ENCODE measurements at regions not wholly inside any gene's neighbourhood (a gene's known extent, or its start where the extent isn't known, plus 50 kb on each side); places are given as distances from the start of the nearest gene placed in this dataset.

DNA sequence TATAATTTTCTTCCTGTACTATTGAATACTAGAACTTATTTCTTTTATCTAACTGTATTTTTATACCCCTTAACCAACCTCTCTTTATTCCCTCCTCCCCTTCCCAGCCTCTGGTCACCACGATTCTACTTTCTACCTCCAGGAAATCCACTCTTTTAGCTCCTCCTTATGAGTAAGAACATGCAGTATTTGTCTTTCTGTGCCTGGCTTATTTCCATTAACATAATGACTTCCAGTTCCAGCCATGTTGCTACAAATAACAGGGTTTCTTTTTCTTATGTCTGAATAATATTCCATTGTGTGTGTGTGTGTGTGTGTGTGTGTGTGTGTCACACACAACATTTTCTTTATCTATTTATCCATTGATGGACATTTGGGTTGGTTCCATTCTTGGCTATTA is 152.3 kb upstream of the OLIG3 start:
- no peak overlapping the region for H3K4me3 ChIP-seq
- DNase-seq (no peak), ATAC-seq (ENCODE audit: low FRiP score in 2 of 2) (no peak)
- no peaks in the 10 kb centered on the region for H3K27me3 ChIP-seq
- H3K36me3 ChIP-seq, result no peaks in the 10 kb centered on the region
- H3K4me1 ChIP-seq, result peaks cover 0 to 5% (median 2%) of the 10 kb centered on the region in 4 donors
- TF ChIP-seq CTCF (IDR thresholded peaks at IDR 0.05) (no peak), POLR2A (IDR thresholded peaks at IDR 0.05) (no peak), POLR2AphosphoS5 (IDR thresholded peaks at IDR 0.05) (no peak), EP300 (IDR thresholded peaks at IDR 0.05) (no peak)
- WGBS, 2 donors, result 0% methylated on average over 1 of the region's 1 CpG; no CpG with 5 or more reads in 1 of the 2 donors
- no peaks in the 10 kb centered on the region for H3K9me3 ChIP-seq
- H3K27ac ChIP-seq, result no peak overlapping the region

DNA sequence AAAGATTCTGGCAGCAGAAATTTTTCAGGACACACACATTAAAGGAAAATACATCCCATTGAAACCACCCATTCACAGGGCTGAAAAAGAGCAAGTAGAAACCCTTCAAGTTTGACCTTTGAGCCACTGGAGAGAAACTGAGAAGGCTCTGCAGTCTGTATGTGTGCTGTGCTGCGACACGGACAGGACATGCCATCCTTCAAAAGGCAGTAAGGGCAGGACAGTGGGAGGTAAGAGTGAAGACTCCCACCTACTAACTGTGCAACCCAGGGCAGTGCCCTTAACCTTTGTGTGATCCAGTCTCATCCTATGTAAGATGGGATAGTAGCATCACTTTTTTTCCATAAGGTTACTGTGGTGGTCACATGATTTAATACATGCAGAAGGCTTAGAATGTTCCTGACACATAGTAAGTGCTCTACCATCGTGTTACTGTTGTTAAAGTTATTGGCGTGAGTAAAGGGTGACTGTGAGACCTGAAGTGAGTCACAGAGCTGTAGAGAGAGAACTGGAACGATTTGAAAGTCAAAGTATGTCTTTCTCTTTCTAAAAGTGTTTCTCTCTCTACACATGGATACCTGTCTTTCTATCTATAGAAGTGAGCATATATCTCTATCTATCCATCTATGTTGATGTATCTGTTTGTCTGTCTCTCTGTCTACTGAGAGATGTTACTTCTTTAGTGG is 153.7 kb upstream of the OLIG3 start:
- TF ChIP-seq POLR2A (IDR thresholded peaks at IDR 0.05), result no peak
- no peak for TF ChIP-seq POLR2AphosphoS5 (IDR thresholded peaks at IDR 0.05)
- TF ChIP-seq EP300 (IDR thresholded peaks at IDR 0.05), result no peak
- no peak for TF ChIP-seq CTCF (IDR thresholded peaks at IDR 0.05)
- no peak for ATAC-seq (ENCODE audit: low FRiP score in 2 of 2)

DNA sequence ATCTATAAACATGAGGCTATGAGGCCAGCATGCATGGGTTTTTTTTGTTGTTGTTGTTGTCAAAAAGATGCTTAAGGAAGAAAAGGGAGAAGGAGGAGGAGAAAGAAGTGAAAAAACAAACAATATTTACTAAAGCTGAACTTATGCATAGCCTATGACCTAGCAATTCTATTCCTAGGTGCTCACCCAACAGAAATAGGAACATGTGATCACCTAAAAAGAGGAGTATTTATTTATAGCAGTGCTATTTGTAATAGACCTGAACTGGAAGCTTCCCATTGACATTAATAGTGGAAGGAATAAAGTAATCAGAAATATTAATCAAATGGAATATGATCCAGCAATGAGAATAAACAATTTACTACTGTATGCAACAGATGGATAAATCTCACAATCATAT is 156.5 kb upstream of the OLIG3 start:
- Histone ChIP-seq H3K27ac (no peak overlapping the region), H3K36me3 (no peaks in the 10 kb centered on the region), H3K9me3 (peaks cover 4 to 31% (median 27%) of the 10 kb centered on the region in 4 donors), H3K27me3 (no peaks in the 10 kb centered on the region), H3K4me3 (no peak overlapping the region), H3K4me1 (peaks cover 0 to 5% (median 2%) of the 10 kb centered on the region in 4 donors)
- ATAC-seq (ENCODE audit: low FRiP score in 2 of 2), result no peak
- no peak for TF ChIP-seq EP300 (IDR thresholded peaks at IDR 0.05)
- TF ChIP-seq POLR2A (IDR thresholded peaks at IDR 0.05), result no peak
- no peak for DNase-seq

More for the DNA sequence above, 153.7 kb upstream of the OLIG3 start:
- Histone ChIP-seq H3K36me3 (no peaks in the 10 kb centered on the region), H3K27ac (no peak overlapping the region), H3K4me1 (peaks cover 0 to 5% (median 2%) of the 10 kb centered on the region in 4 donors), H3K27me3 (no peaks in the 10 kb centered on the region), H3K4me3 (no peak overlapping the region), H3K9me3 (peaks cover 0 to 5% (median 2%) of the 10 kb centered on the region in 4 donors)
- DNase-seq, result no peak
- WGBS, 2 donors, result 78 to 85% methylated on average over 5 of the region's 5 CpGs

- no peaks in the 10 kb centered on the region for H3K36me3 ChIP-seq
- peaks cover 0 to 5% (median 2%) of the 10 kb centered on the region in 4 donors for H3K4me1 ChIP-seq
- DNase-seq (no peak), ATAC-seq (ENCODE audit: low FRiP score in 2 of 2) (no peak)
- no peak overlapping the region for H3K4me3 ChIP-seq
- TF ChIP-seq CTCF (IDR thresholded peaks at IDR 0.05), result no peak
- no peak for TF ChIP-seq EP300 (IDR thresholded peaks at IDR 0.05)
- TF ChIP-seq POLR2AphosphoS5 (IDR thresholded peaks at IDR 0.05), result no peak
- no peak for TF ChIP-seq POLR2A (IDR thresholded peaks at IDR 0.05)
- no peaks in the 10 kb centered on the region for H3K27me3 ChIP-seq
- WGBS, 2 donors, result 55 to 67% methylated on average over 4 of the region's 4 CpGs
- H3K9me3 ChIP-seq, result peaks cover 4 to 31% (median 30%) of the 10 kb centered on the region in 4 donors
- H3K27ac ChIP-seq, result no peak overlapping the region
Observed at GRCh38 chr6:137651178-137651577, 157.0 kb upstream of the OLIG3 start.

- Histone ChIP-seq H3K27me3 (no peaks in the 10 kb centered on the region), H3K27ac (no peak overlapping the region), H3K36me3 (no peaks in the 10 kb centered on the region), H3K4me1 (peaks cover 0 to 5% (median 2%) of the 10 kb centered on the region in 4 donors), H3K4me3 (no peak overlapping the region), H3K9me3 (peaks cover 4 to 31% (median 30%) of the 10 kb centered on the region in 4 donors)
- no peak for ATAC-seq (ENCODE audit: low FRiP score in 2 of 2)
- no peak for DNase-seq
- no peak for TF ChIP-seq EP300 (IDR thresholded peaks at IDR 0.05)
- no peak for TF ChIP-seq POLR2AphosphoS5 (IDR thresholded peaks at IDR 0.05)
- no peak for TF ChIP-seq CTCF (IDR thresholded peaks at IDR 0.05)
- WGBS, 2 donors, result 92 to 94% methylated on average over 9 of the region's 9 CpGs
Observed at GRCh38 chr6:137651591-137652335, 157.6 kb upstream of the OLIG3 start.

Measured in upper lobe of left lung (tissue), 6 donors.